ENCODE measurements at regions not wholly inside any gene's neighbourhood (a gene's known extent, or its start where the extent isn't known, plus 50 kb on each side); places are given as distances from the start of the nearest gene placed in this dataset.

DNA sequence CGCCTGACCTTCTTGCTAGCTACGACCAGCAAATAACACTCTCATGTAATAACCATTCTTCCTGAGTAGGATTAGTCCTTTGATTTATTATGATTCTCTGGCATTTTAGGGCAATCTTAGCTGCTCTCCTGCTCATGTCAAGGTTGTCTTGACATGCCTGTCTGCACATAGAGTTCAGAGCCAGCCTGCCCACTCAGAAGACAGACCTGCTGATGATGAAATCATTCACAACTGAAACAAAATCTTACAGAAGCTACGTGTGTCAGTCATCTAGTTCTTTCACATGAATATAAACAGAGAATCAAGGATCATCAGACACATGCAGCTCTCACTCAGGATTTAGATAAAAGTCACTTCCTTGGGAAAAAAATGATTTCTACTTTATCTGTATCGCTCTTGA is 173.6 kb upstream of the LYSMD4 start:
- no peaks in the 10 kb centered on the region for H3K36me3 ChIP-seq
- TF ChIP-seq, protein P1, sequence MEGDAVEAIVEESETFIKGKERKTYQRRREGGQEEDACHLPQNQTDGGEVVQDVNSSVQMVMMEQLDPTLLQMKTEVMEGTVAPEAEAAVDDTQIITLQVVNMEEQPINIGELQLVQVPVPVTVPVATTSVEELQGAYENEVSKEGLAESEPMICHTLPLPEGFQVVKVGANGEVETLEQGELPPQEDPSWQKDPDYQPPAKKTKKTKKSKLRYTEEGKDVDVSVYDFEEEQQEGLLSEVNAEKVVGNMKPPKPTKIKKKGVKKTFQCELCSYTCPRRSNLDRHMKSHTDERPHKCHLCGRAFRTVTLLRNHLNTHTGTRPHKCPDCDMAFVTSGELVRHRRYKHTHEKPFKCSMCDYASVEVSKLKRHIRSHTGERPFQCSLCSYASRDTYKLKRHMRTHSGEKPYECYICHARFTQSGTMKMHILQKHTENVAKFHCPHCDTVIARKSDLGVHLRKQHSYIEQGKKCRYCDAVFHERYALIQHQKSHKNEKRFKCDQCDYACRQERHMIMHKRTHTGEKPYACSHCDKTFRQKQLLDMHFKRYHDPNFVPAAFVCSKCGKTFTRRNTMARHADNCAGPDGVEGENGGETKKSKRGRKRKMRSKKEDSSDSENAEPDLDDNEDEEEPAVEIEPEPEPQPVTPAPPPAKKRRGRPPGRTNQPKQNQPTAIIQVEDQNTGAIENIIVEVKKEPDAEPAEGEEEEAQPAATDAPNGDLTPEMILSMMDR (IDR thresholded peaks at IDR 0.05) = no peak
- TF ChIP-seq POLR2A (IDR thresholded peaks at IDR 0.05) = no peak
- H3K27me3 ChIP-seq = no peaks in the 10 kb centered on the region
- WGBS, 4 donors = 88 to 92% (median 90%) methylated on average over 4 of the region's 4 CpGs
- DNase-seq (no peak), ATAC-seq (no peak)
- H3K9me3 ChIP-seq = no peaks in the 10 kb centered on the region
- H3K4me3 ChIP-seq = no peak overlapping the region
- no peak overlapping the region for H3K27ac ChIP-seq
- H3K4me1 ChIP-seq = no peaks in the 10 kb centered on the region
- intact Hi-C loops (cut with DNase I) = loop anchor here in 2 of 10 donors (10.0 kb wide), 2 partner anchors 92 to 632 kb away; no protein-coding TSS in a partner anchor

DNA sequence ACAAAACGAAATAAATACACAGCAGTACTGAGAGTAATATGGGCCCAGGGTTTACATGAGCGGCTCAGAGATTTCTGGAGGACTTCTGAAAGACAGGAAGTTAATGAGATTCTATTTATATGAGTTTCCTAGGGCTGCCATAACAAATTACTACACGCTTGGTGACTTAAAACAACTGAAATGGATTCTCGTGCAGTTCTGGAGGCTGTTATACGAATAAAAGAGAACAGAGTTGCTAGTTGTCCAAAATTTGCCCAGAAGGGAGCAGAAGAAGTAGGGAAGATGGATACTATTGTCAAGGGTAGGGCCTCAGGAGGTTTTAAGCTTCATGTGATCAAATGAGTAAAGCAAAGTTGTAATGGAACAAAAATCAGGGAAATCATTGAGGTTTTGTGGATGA is 173.1 kb upstream of the LYSMD4 start:
- no peaks in the 10 kb centered on the region for H3K9me3 ChIP-seq
- no peaks in the 10 kb centered on the region for H3K27me3 ChIP-seq
- no peaks in the 10 kb centered on the region for H3K4me1 ChIP-seq
- no peak for ATAC-seq
- intact Hi-C loops (cut with DNase I) = loop anchor here in 2 of 10 donors (10.0 kb wide), 2 partner anchors 92 to 632 kb away; no protein-coding TSS in a partner anchor
- TF ChIP-seq, protein P1 (IDR thresholded peaks at IDR 0.05) = no peak
- no peak for TF ChIP-seq POLR2A (IDR thresholded peaks at IDR 0.05)
- no peak overlapping the region for H3K4me3 ChIP-seq
- DNase-seq = no peak
- no peaks in the 10 kb centered on the region for H3K36me3 ChIP-seq
- no peak overlapping the region for H3K27ac ChIP-seq
- WGBS, 4 donors = 76 to 84% (median 77%) methylated on average over 5 of the region's 5 CpGs

DNA sequence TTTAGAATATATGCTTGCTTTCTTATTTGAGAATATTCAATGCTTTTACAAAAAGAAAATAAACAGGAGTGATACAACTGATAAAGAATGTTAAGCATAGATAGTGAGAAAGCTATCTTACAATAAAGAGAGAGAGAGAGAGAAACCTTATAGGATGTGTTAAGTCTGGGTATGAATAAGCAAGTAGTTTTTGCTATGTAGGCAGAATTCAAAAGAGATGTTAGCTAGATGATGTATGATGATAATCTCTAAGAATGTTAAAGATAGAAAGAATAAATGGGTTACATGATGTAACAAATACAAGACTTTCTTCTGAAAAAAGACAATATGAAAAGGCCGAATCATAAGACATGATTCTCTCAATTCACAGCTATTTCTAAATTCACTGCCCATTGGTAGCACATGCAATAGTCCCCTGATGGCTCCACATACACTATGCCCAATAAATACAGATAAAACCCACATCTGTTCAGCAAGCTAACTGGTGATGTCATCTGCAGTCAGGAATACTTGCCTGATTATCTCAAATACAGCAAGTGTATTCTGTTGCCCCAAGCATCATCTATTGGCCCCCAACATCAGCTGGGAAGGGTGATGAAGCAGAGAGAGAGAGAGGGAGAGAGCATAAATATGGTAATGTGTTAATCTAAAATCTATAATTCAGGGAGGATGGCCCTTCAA is 169.2 kb upstream of the LYSMD4 start:
- DNase-seq (no peak), ATAC-seq (no peak)
- intact Hi-C loops (cut with DNase I) = loop anchor here in 2 of 10 donors (10.0 kb wide), 2 partner anchors 88 to 628 kb away; no protein-coding TSS in a partner anchor
- H3K36me3 ChIP-seq = no peaks in the 10 kb centered on the region
- H3K4me1 ChIP-seq = no peaks in the 10 kb centered on the region
- H3K9me3 ChIP-seq = no peaks in the 10 kb centered on the region
- H3K27me3 ChIP-seq = no peaks in the 10 kb centered on the region
- no peak overlapping the region for H3K4me3 ChIP-seq
- TF ChIP-seq, protein P1 (IDR thresholded peaks at IDR 0.05) = no peak
- no peak for TF ChIP-seq POLR2A (IDR thresholded peaks at IDR 0.05)
- no peak overlapping the region for H3K27ac ChIP-seq
- 94 to 100% (median 98%) methylated on average over 1 of the region's 1 CpG for WGBS, 4 donors

DNA sequence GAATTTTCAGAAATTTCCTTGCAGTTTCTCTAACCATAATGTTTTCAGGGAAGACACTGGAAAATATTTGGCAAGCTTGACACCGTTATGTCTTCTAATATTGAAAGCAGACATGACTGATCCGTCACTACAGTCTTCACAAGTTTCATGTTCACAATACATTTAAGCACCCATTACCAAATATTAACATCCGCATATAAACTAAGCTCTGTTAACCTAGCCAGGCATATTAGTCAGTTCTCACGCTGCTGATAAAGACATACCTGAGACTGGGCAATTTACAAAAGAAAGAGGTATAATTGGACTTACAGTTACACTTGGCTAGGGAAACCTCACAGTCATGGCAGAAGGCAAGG is 162.7 kb upstream of the LYSMD4 start:
- no peaks in the 10 kb centered on the region for H3K27me3 ChIP-seq
- no peak for TF ChIP-seq POLR2A (IDR thresholded peaks at IDR 0.05)
- TF ChIP-seq, protein P1 (IDR thresholded peaks at IDR 0.05) = no peak
- H3K9me3 ChIP-seq = peaks cover 0 to 4% (median 0%) of the 10 kb centered on the region in 12 donors
- H3K27ac ChIP-seq = no peak overlapping the region
- whole genome bisulfite sequencing, 4 donors = 92 to 98% (median 97%) methylated on average over 4 of the region's 4 CpGs
- no peaks in the 10 kb centered on the region for H3K4me1 ChIP-seq
- H3K36me3 ChIP-seq = no peaks in the 10 kb centered on the region
- H3K4me3 ChIP-seq = no peak overlapping the region
- no peak for ATAC-seq
- no peak for DNase-seq
- intact Hi-C loops (cut with DNase I) = no loop called here
